ENCODE measurements at regions not wholly inside any gene's neighbourhood (a gene's known extent, or its start where the extent isn't known, plus 50 kb on each side); places are given as distances from the start of the nearest gene placed in this dataset.
"Not testable (repeated sequence)": the region's sequence is repeated elsewhere in the genome, so short reads cannot be mapped to it uniquely, and the experiment has no call there.

DNA sequence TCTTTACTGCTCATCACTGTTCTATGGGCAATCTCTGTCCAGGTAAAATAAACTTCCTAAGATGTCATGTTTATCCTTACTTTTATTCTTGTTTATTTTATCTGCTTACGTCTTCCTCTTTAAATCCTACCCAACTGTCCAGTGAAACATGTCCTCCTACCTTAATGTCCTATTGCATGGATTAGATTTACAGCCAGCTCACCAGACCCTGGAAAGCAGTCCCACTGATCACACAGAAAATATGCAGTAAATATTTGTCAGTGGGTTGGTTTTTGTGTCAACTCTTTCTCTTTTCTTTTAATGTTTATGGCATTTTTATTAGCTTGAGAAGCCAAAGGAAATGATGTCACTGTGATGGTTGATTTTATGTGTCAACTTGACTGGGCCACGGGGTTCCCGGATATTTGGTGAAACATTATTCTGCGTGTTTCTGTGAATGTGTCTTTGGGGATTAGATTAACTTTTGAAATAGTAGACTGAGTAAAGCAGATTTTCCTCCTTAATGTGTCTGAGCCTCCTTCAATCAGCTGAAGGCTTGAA lies 258.3 kb downstream of the SRGAP2C start:
- no peak for DNase-seq

DNA sequence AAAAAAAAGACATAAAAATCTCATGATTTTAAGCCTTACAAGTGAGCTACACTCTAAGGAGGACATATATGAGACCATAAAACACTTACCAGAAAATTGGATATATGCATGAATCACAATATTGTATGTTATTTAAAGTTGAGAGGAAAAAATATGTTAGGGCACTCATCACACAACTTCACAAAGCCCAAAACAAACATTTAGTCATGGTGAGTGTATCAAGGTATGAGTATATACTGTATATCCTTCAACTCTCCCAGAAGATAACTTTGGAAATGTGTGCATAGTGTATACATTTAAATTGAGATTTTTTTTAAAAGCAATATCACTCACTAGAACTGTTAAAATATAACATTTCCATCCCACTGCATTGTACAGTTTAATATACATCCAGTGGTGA lies 259.3 kb downstream of the SRGAP2C start:
- DNase-seq = no peak

DNA sequence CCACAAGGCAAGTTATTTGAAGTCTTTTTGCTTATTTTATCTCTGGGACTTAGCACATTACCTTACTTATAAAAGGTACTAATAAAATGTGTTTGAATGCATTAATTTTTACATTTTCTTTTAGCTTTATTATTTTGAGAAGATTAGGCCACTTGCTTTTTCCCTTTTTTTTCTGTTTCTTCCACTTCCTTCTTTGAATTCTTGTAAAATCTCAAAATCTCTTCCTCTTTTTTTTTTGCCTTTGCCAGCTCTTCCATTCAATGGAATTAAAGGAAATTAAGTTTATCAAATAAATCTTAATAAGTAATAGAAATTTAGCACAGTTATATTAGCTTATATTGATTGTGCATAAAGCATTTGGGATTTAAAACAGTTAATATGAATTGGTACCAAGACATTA lies 260.9 kb downstream of the SRGAP2C start:
- no peak for DNase-seq

DNA sequence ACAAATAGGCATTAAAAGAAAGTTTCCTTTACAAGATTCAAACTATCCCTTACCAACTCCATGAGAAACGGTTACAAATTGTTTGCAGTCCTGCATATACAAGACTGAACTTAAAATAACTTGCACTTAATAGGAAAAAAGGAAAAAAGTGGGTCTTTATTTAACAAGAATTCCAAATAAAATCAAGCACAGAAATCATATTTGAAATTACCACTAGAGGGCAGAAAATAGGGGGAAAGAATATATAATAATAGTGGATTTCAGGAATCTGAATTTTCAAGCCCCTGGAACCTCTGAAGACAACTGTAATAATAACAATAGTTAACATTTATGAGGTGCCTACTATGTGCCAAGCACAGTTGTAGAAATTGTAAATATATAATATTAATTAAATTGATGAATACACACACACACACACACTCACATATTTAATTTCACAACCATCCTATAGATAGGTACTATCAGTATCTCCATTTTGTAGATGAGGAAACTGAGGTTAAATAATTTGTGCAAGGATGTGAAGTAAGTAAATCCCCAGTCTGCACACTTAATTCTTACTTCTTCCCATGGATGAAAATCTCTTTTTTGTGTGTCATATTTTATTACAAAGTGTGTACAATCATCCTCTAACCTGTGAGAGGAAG lies 262.6 kb downstream of the SRGAP2C start:
- DNase-seq = not testable (repeated sequence)

DNA sequence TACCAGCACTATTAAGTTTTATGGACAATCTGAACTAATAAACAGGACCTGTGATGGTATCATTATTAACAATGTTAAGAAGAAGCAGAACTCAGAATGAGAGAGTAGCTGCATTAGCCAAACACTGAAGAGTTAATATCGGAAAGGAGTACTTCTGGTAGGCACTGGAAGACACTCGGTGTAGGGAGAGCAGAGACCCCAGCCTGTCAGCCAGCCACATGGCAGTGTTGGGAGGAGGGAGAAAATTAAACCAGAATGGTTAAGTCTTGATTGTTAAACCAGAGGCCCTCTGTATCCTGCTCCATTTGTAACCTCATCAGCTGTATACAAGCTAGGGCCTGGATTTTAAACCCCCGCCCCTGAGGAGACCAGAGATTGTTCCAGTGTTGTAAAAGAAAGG lies 263.3 kb downstream of the SRGAP2C start:
- not testable (repeated sequence) for DNase-seq

DNA sequence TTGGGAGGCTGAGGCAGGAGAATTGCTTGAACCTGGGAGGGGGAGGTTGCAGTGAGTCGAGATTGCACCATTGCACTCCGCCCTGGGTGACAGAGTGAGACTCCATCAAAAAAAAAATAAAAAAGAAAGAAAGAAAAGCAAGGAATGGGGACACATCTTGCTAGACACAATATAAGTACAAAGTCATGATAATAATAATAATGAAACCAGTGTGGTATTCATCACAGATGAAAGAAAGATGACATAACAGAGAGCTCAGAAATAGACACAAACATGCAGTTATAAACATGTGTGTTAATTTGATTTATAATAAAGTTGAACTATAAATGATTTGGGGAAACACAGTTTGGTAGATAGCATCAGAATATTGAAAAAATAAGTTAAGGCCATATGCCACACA lies 264.1 kb downstream of the SRGAP2C start:
- DNase-seq = no peak

DNA sequence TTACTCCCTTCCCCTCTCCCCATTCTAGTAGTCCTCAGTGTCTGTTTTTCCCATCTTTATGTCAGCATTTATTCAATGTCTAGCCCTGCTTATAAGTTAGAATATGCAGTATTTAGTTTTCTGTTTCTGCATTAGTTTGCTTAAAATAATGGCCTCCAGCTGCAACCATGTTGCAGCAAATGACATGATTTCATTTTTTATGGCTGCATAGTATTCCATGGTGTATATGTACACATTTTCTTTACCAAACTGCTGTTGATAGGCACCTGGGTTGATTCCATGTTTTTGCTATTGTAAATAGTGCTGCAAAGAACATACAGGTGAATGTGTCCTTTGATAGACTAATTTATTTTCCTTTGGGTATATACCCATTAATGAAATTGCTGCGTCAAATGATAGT lies 267.7 kb downstream of the SRGAP2C start:
- no peak for DNase-seq

DNA sequence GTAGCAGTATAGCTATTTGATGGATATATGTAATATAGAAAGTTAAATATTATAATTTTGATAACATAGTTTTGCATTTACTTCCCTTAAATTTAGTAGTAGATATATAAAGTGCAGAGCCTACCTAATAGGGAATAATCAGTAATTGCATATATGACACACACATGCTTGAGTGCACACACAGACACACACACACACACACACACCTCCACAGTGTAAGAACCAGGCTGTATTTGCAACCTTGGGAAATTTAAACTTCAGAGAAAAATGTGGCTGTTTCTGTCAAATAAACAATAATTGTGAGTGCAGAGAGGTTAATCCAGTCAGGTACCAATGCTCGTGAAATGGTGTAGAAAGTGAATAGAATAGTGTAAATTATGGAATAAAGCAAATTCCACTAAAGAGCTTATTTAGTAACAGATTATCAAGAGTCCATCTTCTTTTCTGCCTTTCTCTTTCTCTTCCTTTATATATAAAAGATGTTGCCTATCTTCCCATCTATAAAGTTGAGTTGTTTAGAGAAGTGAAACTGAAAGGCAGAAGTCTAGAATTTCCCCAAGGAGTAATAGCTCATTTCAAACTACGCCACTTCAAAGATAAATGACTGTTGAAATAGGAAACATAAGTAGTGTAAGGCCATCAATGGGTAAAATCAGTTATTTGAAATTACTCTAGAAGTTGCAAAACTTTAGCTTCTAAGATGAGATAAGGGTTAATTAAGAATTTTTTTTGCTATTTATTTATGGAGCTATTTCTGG lies 273.7 kb downstream of the SRGAP2C start:
- DNase-seq = no peak

DNA sequence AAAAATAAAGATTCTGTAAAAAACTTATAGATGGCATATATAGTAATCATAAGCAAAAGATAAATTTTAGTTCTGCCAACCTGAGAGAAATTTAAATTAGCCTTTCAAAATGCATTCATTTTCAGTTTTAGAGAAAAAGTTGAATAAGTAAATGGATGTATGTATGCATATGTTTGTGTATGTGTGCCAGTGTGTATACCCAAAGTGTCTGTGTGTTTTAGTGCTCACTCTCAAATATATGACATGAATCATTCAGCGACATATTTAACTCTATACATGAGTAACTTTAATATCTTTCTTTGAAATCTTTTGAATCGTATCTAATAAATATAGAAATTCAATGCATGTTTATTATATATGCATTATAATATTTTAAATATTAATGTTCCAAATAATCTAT lies 274.5 kb downstream of the SRGAP2C start:
- no peak for DNase-seq

DNA sequence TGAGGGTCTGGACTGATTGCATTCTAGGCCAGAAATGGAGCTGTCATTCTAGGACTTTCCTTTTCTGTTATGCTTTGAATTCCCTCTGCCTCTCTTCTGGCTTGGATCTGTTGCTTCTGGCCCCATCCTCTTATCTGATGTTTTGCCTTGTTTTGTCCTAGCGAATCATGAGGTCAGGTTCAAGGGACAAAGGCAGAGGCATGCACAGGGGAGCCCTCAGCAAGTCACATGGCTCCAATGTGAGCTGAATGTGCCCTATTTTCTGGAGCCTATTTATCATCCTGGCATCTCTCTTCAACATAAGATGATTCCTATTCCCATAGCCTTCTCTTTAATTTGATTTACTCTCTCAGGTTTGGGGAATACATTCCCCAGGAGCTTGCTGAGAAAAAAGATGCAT lies 284.6 kb downstream of the SRGAP2C start:
- not testable (repeated sequence) for DNase-seq

DNA sequence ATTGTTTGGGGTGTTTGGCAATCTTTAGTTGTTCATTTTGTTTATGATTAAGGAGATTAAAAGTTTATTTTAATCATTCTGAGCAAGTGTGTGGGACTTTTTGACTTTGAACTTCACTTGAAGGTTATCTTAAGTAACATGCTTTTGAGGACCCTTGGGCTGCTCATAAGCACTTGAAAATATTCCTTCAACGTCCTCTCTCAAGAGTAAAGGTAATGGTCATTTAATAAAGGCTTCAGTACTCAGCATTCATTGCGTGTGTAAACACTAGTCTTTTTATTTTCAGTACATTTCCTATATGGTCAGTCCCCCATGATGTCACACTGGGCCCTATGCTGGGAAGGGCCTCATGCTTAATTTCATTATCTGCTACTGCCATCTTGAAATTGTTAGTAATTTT lies 285.6 kb downstream of the SRGAP2C start:
- not testable (repeated sequence) for DNase-seq

DNA sequence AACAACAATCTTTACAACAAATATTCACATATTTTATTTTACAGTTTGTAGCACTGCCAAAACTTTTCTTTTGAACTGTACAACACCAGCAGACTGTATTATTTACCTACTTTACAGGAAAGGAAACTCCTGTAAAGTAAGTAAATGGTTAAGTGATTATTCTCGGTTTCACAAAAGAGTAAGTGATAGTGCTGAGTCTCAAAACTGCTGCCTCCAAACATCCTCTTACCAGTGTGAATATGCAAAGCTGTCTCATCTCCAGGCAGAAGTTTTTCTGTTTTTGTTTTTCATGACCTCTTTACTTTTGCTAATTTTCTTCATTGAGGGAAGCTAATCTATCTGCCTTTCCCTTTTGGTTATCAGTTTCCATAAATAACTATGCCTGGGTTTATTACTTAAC lies 286.7 kb downstream of the SRGAP2C start:
- DNase-seq = no peak

DNA sequence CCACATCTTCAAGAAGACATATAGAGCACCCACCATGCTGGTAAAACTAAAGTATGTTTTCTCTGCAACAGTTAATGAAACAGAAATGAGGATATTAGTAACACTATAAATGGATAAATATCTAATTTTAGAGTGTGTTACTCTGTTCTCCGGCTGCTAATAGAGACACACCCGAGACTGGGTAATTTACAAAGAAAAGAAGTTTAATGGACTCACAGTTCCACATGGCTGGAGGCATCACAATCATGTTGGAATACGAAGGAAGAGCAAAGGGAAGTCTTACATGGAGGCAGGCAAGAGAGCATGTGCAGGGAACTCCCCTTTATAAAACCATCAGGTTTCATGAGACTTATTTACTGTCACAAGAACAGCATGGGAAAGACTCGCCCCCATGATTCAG lies 287.2 kb downstream of the SRGAP2C start:
- no peak for DNase-seq

DNA sequence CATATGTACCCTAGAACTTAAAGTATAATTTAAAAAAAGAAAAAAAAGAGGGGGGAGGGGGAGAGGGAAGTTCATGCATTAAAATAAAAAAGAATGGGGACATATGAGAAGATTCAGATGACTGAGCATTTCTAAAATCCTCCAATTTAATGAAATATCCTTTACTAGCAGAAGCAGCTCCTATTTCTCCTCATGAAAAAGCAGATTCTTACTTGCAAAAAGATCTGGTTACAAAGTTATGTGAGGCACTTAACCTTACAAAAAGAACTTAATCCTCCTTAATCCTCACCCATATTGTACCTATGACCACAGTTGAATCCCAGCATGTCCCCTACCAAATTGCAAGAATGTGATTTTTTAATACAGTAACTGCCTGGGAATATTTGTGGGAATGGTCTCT lies 298.5 kb downstream of the SRGAP2C start:
- DNase-seq = no peak

DNA sequence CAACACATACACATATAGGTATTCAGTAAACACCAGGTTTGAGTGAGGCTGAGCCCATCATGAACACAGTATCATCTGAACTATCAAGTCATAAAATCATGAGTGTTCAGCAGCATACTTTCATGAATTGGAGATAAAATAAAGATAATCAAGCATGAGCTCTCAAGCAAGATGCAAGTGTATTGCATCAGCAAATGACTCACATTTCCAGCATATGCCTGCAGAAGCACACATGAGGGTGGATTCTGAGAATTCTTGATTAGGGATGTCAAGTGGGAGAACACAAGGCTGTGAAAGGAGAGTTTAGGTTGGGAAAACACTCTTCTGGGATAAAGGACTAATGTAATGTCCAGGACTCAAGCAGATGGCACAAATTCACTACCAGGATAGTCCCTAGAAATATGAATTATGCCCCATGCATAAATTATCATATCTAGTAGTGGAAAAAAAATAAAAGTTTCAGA lies 299.2 kb downstream of the SRGAP2C start:
- no peak for DNase-seq

DNA sequence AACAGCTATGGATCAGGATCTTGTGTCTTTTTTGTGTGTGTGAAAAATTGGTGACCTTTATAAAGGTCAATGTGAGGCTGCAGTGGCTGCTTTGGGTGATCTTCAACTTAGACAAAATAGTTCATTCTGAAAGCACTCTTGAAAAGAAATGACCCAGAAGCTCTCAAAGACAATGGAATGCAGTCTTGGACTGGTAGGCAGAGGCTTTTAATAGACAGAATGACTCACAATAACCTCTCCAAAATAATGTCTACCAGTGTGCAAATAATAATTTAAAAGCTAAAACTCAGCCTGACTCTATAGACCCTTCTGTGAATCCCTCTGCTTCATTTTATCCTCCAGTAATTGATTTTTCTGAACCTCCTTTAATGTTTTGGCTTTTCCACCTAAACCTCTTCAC lies 310.0 kb downstream of the SRGAP2C start:
- not testable (repeated sequence) for DNase-seq

DNA sequence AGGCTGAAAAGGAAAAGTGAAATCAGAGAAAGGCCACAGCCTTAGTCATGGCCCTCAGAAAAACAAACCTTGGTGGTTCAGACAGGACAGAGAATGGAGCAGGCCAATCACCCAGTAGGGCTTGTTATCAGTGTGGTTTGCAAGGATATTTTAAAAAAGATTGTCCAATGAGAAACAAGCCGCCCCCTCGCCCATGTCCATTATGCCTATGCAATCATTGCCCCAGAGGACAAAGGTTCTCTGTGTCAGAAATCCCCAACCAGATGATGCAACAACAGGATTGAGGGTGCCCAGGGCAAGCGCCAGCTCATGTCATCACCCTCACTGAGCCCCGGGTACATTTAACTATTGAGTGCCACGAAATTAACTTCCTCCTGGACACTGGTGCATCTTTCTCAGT lies 326.7 kb downstream of the SRGAP2C start:
- DNase-seq = not testable (repeated sequence)

DNA sequence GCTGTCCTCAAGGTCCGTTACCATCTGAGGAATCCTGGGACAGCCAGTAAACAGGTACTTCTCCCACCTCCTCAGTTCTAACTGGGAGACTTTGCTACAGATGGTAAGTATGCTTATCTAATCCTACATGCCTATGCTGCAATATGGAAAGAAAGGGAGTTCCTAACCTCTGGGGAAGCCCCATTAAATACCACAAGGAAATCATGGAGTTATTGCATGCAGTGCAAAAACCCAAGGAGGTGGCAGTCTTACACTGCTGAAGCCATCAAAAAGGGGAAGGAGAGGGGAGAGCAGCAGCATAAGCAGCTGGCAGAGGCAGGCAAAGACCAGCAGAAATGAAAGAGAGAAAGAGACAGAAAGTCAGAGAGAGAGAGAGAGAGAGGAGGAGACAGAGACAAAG lies 327.1 kb downstream of the SRGAP2C start:
- not testable (repeated sequence) for DNase-seq

DNA sequence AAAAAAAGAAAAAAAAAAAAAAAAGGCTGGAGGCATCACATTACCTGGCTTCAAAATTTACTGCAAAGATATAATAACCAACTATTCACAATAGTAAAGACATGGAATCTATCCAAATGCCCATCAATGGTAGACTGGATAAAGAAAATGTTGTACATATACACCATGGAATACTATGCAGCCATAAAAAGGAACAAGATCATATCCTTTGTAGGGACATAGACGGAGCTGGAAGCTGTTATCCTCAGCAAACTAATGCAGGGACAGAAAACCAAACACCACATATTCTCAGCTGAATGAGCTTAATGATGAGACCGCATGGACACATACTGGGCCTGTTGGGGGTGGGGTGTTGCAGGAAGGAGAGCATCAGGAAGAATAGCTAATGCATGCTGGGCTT lies 330.5 kb downstream of the SRGAP2C start:
- DNase-seq = no peak

DNA sequence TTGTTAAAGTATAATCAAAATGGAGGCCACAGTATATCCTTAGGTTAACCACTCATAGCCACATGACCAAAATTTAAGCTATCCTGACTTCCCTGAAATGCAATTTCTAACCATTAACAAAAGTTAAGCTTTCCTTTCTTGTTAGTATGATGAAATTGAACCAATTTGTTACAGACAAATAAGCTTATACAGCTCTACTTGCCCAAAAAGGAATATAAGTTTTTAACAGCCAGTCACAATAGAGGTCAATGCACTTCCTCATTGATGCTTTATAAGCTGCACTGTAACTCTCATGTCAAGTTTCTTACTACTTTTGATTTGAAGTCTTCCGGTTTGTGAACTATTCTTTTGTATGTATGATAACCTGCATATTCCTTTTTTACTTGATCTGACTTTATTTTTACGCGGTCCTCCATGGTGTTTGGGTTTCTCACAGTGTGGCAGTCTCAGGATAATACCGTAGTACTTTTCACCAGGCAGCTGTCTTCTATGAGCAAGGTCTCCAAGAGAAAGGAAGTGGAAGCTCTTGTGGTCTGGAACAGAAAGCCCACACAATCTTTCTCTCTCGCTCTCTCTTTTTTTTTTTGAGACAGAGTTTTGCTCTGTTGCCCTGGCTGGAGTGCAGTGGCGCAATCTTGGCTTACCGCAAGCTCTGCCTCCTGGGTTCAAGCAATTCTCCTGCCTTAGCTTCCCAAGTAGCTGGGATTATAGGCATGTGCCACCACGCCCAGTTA lies 331.6 kb downstream of the SRGAP2C start:
- no peak for DNase-seq

DNA sequence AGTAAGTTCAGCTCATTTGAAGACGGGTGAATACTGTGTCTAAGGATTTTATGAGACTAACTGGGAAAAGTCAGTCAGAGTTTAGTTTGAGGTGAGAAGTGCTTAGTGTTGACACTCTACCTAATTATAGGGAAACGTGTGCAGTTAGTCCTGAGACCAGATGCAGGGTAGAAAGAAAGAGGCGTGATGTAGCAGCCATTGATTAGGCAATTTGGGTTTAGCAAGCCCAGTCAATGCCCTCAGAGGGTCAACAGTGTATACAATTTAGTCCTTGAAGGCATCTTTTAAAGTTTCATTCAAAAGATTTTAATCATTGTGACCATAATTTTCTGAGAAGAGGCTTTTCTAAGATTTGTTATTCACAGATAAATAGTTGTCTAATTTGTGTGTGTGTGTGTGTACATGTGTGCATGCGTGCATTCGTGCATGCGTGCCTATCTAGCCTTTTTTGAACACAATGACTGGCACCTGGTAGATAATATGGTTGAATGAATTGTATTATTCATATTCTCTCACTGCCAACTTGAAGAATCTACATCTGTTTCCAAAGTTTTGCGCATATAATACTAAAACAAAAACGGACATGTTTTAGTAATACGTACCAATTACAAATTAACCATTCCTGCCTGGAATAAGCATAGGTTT lies 332.9 kb downstream of the SRGAP2C start:
- no peak for DNase-seq

DNA sequence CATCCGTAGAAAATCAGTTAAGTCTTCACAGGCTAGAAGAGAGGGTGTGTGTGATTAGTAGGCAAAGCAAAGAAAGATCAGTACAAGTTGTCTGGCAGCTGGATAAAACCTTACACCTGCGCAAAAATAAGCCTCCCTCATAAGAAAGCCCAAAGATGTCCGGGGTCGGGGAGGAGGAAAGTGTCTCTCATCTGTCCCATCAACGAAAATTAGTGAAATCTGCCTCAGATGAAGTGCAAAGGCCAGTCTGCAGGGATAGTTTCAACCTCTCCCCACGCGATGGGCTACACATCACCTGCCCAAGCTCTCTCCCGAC lies 333.9 kb downstream of the SRGAP2C start:
- no peak for DNase-seq

DNA sequence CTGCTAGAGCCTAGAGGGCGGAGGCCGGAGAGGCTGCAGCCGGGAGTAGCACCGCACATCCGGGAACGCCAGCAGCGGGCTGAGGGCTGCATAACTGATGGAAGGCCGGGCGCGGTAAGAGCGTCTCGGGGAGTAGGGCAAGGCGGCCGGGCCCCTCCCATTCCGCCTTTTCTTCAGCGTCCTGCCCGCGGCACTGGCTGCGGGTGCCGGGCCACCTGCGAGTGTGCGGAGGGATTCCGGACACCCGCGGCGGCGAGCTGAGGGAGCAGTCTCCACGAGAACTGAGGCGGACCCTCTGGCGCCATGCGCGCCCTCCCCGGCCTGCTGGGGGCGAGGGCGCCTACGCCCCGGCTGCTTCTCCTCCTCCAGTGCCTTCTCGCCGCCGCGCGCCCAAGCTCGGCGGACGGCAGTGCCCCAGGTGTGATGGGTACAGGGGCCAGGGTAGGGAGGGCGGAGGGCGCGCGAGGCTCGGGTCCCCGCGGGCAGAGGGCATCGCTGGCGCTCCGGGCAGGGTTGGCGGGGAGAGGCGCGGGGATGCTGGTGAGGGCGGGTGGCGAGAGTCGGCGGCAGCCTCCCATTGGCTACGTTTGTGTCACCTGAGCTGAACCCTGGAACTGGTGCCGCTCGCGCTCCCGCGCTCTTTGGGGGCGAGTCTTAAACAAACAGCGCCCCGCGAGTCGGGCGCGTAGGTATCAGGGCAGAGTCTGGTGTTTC lies 334.4 kb downstream of the SRGAP2C start:
- peak in 1 of 2 experiments; percentile 4 for DNase-seq
